SK-N-SH (cell line): ENCODE measurements at regions not wholly inside any gene's neighbourhood (a gene's known extent, or its start where the extent isn't known, plus 50 kb on each side); places are given as distances from the start of the nearest gene placed in this dataset.

Experiments used
- JUND ChIP-seq: IDR thresholded peaks from 2 replicates; pipeline ENCODE4 v1.4.0; 2012
- POLR2AphosphoS5 ChIP-seq: IDR thresholded peaks from 2 replicates; pipeline ENCODE4 v1.6.1; 2012; ENCODE audit warnings: low read depth, low read length
- RAD21 ChIP-seq: IDR thresholded peaks from 2 replicates; pipeline ENCODE4 v1.6.1; 2012; ENCODE audit warnings: mild to moderate bottlenecking, low read length
- REST ChIP-seq: IDR thresholded peaks from 2 replicates; pipeline ENCODE4 v1.6.1; 2012; ENCODE audit warnings: mild to moderate bottlenecking, low read depth, low read length, moderate library complexity
- RFX5 ChIP-seq: IDR thresholded peaks from 2 replicates; pipeline ENCODE4 v1.6.1; 2012; ENCODE audit warnings: mild to moderate bottlenecking, improper control_type of control experiment, low read length
- ZBTB33 ChIP-seq: IDR thresholded peaks from 2 replicates; pipeline ENCODE4 v1.4.0; 2012; ENCODE audit warnings: low read depth, borderline replicate concordance
- TF ChIP-seq, protein P1 (sequence below): fragments of 200-600 bp; sonication (generic); IDR thresholded peaks from 2 replicates; pipeline ENCODE4 v1.6.1; 2017; ENCODE audit warnings: antibody characterized with exemption, mild to moderate bottlenecking, moderate library complexity

- TF ChIP-seq RAD21: no peak
- TF ChIP-seq, protein P1, sequence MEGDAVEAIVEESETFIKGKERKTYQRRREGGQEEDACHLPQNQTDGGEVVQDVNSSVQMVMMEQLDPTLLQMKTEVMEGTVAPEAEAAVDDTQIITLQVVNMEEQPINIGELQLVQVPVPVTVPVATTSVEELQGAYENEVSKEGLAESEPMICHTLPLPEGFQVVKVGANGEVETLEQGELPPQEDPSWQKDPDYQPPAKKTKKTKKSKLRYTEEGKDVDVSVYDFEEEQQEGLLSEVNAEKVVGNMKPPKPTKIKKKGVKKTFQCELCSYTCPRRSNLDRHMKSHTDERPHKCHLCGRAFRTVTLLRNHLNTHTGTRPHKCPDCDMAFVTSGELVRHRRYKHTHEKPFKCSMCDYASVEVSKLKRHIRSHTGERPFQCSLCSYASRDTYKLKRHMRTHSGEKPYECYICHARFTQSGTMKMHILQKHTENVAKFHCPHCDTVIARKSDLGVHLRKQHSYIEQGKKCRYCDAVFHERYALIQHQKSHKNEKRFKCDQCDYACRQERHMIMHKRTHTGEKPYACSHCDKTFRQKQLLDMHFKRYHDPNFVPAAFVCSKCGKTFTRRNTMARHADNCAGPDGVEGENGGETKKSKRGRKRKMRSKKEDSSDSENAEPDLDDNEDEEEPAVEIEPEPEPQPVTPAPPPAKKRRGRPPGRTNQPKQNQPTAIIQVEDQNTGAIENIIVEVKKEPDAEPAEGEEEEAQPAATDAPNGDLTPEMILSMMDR: no peak
- no peak for TF ChIP-seq RFX5
- no peak for TF ChIP-seq POLR2AphosphoS5
- no peak for TF ChIP-seq ZBTB33
- no peak for TF ChIP-seq JUND
- TF ChIP-seq REST: no peak
Measured at GRCh38 chr1:65694933-65695332, 97.8 kb upstream of the PDE4B start.
